AG10803 (cell line): ENCODE measurements at regions not wholly inside any gene's neighbourhood (a gene's known extent, or its start where the extent isn't known, plus 50 kb on each side); places are given as distances from the start of the nearest gene placed in this dataset.

Source experiments
- DNase-seq: peaks from one replicate; pipeline ENCODE4 v3.0.0; 2010; ENCODE audit warnings: low read depth
- H3K4me3 ChIP-seq: 2 replicates; pipeline ENCODE4 v1.5.1; 2011; ENCODE audit warnings: mild to moderate bottlenecking, low read length, control low read depth
- TF ChIP-seq, protein P1 (sequence below): conservative IDR thresholded peaks from 2 replicates; pipeline ENCODE4 v1.5.1; 2011; ENCODE audit warnings: mild to moderate bottlenecking, low read length, control low read depth, inconsistent platforms

DNA sequence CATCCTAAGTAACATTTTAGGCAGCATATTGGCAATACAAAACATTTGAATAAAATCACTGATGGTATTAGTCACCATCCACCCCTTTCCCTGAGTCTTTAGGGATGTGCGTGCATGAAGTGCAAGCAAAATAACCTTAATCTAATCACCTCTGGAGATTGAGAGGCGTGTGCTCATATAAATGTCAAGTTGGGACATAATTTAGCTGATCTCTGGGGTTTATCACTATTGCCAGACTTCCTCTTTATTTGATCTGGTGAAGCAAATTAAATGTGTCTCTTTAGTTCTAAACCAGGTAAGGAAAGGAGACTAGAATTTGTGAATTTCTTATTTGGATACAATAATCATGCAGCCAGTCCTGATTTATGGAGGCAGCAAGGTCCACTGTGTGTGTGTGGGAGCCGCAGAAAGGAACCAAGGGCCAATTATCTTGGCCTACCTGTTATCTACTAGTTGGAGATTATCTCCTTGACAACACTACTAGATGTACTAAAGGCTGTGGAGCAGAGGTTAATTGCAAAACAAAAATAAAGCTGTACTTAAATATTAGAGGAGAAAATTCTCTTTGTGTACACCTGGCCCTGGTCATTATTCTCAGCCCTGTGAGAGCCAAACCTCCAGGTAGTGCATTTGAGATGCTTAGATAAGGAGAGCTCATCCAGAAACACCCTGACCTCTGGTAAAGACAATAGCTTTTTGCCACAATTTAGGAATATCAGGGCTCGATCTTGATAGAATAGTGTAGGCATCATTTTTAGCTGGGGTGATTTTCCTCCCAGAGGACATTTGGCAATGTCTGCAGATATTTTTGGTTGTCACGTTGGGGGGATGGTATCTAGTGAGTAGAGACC lies 78.2 kb downstream of the HRH4 start:
- TF ChIP-seq, protein P1, sequence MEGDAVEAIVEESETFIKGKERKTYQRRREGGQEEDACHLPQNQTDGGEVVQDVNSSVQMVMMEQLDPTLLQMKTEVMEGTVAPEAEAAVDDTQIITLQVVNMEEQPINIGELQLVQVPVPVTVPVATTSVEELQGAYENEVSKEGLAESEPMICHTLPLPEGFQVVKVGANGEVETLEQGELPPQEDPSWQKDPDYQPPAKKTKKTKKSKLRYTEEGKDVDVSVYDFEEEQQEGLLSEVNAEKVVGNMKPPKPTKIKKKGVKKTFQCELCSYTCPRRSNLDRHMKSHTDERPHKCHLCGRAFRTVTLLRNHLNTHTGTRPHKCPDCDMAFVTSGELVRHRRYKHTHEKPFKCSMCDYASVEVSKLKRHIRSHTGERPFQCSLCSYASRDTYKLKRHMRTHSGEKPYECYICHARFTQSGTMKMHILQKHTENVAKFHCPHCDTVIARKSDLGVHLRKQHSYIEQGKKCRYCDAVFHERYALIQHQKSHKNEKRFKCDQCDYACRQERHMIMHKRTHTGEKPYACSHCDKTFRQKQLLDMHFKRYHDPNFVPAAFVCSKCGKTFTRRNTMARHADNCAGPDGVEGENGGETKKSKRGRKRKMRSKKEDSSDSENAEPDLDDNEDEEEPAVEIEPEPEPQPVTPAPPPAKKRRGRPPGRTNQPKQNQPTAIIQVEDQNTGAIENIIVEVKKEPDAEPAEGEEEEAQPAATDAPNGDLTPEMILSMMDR: no peak
- no peak overlapping the region for H3K4me3 ChIP-seq
- DNase-seq: no peak

DNA sequence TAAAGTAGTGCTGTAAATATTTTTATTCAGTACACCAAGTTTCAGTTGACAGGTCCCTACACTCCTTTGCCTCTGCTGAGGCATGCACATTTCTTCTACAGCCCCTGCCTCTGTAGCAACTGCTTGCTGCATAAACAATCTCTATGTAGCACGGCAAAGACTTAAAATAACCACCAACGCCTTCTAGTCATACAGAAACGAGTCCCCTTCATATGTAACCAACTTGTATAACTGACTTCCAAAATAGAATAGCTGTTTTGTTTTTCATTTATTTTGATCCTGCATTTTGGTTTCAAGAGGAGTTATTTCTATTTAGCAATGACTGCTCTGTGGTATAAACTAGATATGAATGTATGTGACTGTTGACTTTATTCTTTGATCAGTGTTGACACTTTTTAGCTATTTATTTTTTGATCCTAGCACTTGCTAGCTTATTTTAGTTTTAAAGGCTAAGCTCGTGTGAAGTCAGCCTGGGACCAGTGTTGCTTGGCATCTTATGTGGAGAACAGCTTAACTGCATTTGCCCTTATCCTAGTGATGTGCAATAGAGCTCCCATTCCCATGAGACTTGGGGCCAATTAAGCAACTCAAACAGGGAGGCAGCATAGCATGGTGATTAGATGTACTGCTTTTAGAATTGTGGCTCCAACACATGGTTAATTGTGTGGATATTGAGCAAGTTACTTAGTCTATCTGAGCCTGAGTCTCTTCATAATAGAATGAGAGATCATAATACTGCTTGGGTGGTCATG lies 79.6 kb downstream of the HRH4 start:
- DNase-seq: no peak
- no peak overlapping the region for H3K4me3 ChIP-seq
- TF ChIP-seq, protein P1: no peak

DNA sequence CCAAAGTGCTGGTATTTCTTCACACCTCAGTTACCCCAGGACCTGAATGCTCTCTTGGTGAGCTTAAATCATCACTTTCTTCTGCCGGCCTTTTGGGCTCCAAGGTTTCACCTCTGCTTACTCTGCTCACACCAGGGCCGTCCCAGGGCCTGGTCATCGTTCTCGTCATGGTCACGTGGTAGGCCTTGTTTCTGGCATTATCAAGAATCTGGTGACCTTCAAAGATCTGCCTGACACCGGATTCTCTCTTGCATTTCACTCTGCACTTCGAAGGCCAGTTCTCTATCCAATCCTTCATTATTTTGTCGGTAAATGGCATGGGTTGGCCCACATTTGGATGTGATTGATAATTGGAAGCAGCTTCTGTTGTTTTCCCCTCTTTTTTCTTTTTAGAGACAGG lies 80.5 kb downstream of the HRH4 start:
- TF ChIP-seq, protein P1: no peak
- DNase-seq: no peak
- H3K4me3 ChIP-seq: no peak overlapping the region

DNA sequence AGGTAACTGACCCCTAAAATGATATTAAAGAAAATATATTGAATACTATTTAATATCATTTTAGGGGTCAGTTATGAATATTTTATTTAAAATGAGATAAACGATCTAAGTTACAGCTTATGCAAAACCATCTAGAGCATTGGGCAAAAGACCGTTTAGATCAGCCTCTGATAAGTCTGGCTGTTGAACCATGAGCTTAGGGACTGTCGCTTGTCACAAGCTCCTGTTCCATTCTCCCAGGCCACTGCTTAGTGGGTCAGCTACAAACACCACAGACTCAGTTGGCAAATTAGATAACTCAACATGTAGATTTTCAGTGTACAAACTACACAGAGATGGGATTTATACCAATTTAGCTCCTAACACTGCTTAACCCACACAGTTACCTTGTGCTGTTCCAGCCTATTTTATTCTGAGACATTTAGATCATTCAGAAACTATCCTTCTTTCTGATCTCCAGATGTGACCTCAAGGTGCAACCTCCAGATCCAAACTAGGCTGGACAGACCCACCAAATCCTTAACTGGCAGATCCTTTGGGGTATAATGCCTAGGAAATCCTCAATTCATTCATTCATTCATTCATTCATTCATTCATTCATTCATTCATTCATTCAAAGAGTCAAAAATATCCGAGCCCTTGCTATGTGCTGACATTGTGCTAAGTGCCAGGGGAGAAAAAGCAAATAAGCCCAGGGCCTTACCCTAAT lies 82.8 kb downstream of the HRH4 start:
- TF ChIP-seq, protein P1: no peak
- no peak for DNase-seq

DNA sequence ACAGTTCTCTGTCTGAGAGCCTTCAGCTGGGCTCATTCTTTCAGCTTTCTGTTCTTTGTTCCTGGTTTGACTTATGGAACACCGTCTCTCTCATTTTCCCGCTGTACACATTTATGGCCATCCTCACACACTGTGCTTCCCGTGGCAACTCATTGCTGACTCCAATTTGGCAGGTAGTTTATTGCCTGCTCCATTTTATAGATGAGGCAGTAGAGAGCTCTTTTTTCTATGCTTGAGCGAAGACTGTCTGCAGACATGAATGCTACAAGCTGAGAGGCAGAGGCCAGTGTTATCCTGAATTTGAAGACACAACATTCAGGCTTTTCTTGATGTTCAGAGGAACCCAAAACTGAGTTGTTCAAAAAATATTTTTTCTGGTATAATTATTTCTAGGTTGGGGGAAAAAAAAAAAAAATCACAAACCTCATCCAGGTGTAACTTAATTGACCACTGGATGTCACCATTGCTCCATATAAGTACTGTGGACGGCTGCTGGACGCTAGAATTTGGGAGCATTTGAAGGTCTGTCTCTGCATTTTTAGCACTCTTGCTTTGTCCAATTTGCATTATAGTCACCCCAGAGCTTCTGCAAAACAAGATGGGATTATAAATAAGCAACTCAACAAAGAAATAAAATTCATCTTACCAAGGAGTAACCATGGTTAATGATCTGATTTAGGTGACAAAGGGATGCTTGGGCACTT lies 83.5 kb downstream of the HRH4 start:
- DNase-seq: peak; percentile 18
- no peak overlapping the region for H3K4me3 ChIP-seq
- TF ChIP-seq, protein P1: peak; percentile 42

More for the DNA sequence above, 82.8 kb downstream of the HRH4 start:
- no peak overlapping the region for H3K4me3 ChIP-seq

DNA sequence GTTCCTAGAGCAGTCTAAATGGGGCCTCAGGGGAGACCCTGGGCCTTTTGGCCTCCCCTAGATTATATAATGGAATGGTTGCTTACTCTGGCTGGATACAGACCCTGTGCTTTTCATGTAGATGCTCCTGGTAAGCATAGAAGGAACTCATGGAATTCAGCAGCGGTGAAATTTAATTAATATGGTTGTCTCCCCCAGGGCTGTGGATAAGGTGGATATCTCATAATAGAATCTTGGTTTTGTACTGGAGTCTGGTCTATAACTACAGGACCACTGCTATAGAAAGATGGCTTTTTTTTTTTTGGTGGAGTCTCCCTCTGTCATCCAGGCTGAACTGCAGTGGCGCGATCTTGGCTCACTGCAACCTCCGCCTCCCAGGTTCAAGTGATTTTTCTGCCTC lies 84.5 kb downstream of the HRH4 start:
- no peak for DNase-seq
- no peak overlapping the region for H3K4me3 ChIP-seq
- TF ChIP-seq, protein P1: no peak
